GM10266 (cell line): ENCODE measurements at regions not wholly inside any gene's neighbourhood (a gene's known extent, or its start where the extent isn't known, plus 50 kb on each side); places are given as distances from the start of the nearest gene placed in this dataset.
"Not testable (repeated sequence)": the region's sequence is repeated elsewhere in the genome, so short reads cannot be mapped to it uniquely, and the experiment has no call there.

Experiments used
- DNase-seq: peaks from one replicate; pipeline ENCODE4 v3.0.0; 2012; ENCODE audit errors: extremely low spot score
- CTCF ChIP-seq: IDR thresholded peaks from 2 replicates; pipeline ENCODE4 v1.5.1; 2012; ENCODE audit warnings: mild to moderate bottlenecking, low read depth; ENCODE audit not compliant: control insufficient read depth, insufficient read depth; ENCODE audit errors: missing control alignments

GRCh38 chr4:187903106-187903505 is 92.5 kb upstream of the ZFP42 start:
- no peak for TF ChIP-seq CTCF
- DNase-seq = no peak

GRCh38 chr4:187903700-187904099 is 91.9 kb upstream of the ZFP42 start:
- TF ChIP-seq CTCF = no peak
- DNase-seq = no peak

- TF ChIP-seq CTCF = no peak
- no peak for DNase-seq
These were observed 87.5 kb upstream of the ZFP42 start for GRCh38 chr4:187908079-187908561.

- no peak for TF ChIP-seq CTCF
- DNase-seq = no peak
These were observed 86.8 kb upstream of the ZFP42 start for GRCh38 chr4:187908731-187909130.

GRCh38 chr4:187910741-187911140 is 84.8 kb upstream of the ZFP42 start:
- DNase-seq = no peak
- no peak for TF ChIP-seq CTCF

GRCh38 chr4:187915406-187915805 is 80.2 kb upstream of the ZFP42 start:
- not testable (repeated sequence) for DNase-seq

- TF ChIP-seq CTCF = no peak
- DNase-seq = no peak
These were observed 75.6 kb upstream of the ZFP42 start for GRCh38 chr4:187919966-187920365.

- TF ChIP-seq CTCF = no peak
- no peak for DNase-seq
These were observed 73.5 kb upstream of the ZFP42 start for GRCh38 chr4:187921946-187922623.
